ENCODE measurements at regions not wholly inside any gene's neighbourhood (a gene's known extent, or its start where the extent isn't known, plus 50 kb on each side); places are given as distances from the start of the nearest gene placed in this dataset.

DNA sequence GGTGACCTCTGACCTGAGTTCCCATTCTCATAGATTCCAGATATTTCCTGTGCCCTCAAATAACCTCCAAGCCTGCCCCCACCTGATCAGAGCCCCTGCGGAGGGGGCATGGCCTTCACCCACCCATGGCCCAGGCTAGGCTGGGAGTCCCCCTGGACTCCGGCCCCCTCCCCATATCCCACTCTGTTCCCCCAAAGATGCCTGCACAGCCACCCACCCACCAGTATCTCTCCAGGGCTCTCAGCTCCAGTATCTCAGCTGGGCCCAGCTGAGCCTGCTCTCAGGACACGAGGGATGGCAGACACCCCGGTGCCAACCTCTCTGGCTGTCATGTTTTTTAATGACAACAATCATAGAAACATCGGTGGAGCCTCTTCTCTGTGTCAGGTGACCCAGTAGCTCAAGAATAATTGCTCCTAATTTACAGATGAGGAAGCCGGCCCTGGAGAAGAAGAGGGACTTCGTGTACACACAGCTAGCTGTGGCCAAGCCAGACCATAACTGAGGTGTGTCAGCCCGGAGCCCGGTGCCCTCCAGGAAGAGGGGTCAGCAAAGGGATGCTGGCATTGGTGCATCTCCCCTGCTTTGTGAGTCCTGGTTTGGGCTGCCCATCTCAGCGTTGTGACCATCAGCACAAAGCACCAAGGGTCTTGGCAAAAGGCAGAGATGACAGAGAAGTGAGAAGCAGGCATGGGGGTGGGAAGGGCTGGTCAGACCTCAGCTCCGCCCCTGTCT is 84.4 kb downstream of the SDC1 start:
- peaks cover 63% of the 10 kb centered on the region for H3K4me1 Mint-ChIP-seq (ENCODE audit: low read depth, unreplicated experiment)

DNA sequence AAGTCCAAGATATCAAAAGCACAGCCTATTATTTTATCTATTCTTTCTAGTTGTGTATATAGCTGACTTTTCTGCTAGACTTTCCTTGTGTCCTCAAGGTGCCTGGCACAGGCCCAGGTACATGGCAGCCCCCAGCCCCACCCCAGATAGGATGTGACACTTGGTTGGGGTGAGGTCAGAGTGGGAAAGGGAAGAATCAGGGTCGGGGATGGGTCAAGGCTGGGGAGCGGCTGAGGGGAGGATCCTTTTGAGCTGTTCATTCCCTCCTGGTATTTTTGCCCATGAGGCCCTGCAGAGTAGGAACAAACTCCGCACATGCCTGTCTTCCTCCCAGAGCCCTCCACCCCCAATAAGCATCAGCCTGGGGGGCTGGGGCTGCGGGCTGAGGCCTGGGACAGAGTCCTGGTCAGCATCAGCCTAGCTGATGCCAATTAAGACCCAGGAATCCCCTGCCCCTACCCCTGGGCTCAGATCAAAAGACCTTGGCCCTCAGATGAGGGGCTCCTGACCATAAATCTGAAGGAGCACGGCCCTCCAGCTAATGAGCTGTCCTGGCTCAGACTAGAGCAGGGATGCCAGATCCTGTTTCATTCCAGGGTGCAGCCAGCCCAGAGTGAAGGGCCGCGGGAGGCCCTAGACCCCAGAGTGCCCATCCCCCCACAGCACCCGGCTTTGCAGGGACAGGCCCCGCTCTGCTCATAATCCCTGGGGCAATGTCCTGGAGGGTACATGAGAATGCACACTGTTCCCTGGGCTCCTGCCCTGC is 85.3 kb downstream of the SDC1 start:
- no peaks in the 10 kb centered on the region for H3K27me3 Mint-ChIP-seq (ENCODE audit: unreplicated experiment)
- TF ChIP-seq, protein P1, sequence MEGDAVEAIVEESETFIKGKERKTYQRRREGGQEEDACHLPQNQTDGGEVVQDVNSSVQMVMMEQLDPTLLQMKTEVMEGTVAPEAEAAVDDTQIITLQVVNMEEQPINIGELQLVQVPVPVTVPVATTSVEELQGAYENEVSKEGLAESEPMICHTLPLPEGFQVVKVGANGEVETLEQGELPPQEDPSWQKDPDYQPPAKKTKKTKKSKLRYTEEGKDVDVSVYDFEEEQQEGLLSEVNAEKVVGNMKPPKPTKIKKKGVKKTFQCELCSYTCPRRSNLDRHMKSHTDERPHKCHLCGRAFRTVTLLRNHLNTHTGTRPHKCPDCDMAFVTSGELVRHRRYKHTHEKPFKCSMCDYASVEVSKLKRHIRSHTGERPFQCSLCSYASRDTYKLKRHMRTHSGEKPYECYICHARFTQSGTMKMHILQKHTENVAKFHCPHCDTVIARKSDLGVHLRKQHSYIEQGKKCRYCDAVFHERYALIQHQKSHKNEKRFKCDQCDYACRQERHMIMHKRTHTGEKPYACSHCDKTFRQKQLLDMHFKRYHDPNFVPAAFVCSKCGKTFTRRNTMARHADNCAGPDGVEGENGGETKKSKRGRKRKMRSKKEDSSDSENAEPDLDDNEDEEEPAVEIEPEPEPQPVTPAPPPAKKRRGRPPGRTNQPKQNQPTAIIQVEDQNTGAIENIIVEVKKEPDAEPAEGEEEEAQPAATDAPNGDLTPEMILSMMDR (IDR thresholded peaks at IDR 0.05; ENCODE audit: unreplicated experiment), result no peak
- intact Hi-C loops (cut with micrococcal nuclease; ENCODE audit: unreplicated experiment), result loop anchor here (5.0 kb wide), 1 partner anchor 88 kb away; the partner anchor contains the start of gene SDC1
- peak overlapping the region; percentile 6 for H3K27ac Mint-ChIP-seq (ENCODE audit: unreplicated experiment)
- H3K9me3 Mint-ChIP-seq (ENCODE audit: low read depth, unreplicated experiment), result no peaks in the 10 kb centered on the region
- DNase-seq, result no peak
- no peak overlapping the region for H3K4me3 Mint-ChIP-seq (ENCODE audit: low read depth, unreplicated experiment)
- H3K36me3 Mint-ChIP-seq (ENCODE audit: insufficient read depth, unreplicated experiment), result peaks cover 14% of the 10 kb centered on the region
- peaks cover 54% of the 10 kb centered on the region for H3K4me1 Mint-ChIP-seq (ENCODE audit: low read depth, unreplicated experiment)
- CTCF ChIA-PET, result interaction anchor here (1.7 kb wide), 1 partner anchor 34 kb away, joined by 6 read pairs; no protein-coding TSS in a partner anchor
- BruUV-seq (replicated peaks), result no TSS peak

More for the DNA sequence above, 84.4 kb downstream of the SDC1 start:
- DNase-seq, result no peak
- H3K4me3 Mint-ChIP-seq (ENCODE audit: low read depth, unreplicated experiment), result no peak overlapping the region
- no TSS peak for BruUV-seq (replicated peaks)
- H3K36me3 Mint-ChIP-seq (ENCODE audit: insufficient read depth, unreplicated experiment), result peaks cover 14% of the 10 kb centered on the region
- no peaks in the 10 kb centered on the region for H3K9me3 Mint-ChIP-seq (ENCODE audit: low read depth, unreplicated experiment)
- CTCF ChIA-PET, result interaction anchor here (1.3 kb wide), 1 partner anchor 51 kb away, joined by 6 read pairs; no protein-coding TSS in a partner anchor
- H3K27ac Mint-ChIP-seq (ENCODE audit: unreplicated experiment), result no peak overlapping the region
- TF ChIP-seq, protein P1 (IDR thresholded peaks at IDR 0.05; ENCODE audit: unreplicated experiment), result no peak
- intact Hi-C loops (cut with micrococcal nuclease; ENCODE audit: unreplicated experiment), result no loop called here
- H3K27me3 Mint-ChIP-seq (ENCODE audit: unreplicated experiment), result no peaks in the 10 kb centered on the region

DNA sequence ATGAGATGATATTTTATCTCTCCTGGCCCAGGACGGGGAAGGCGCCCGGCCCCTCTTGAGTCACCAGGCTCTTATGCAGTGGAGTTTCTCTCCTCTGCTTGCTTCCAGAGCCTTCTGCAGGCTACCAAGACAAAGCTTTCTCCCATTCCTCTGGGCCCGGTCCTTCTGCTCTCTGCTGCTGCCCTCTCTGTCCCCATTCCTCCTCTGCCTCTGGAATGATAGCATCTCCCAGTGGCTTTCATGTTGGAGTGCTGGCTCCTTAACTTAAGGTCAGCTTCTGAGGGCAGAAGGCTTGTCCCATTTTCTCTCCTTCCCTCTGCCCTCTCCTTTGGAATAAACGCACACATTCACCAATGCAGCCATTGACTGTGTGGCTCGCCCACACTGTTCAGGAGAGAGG is 86.2 kb downstream of the SDC1 start:
- CTCF ChIA-PET, result interaction anchor here (1.7 kb wide), 1 partner anchor 33 kb away, joined by 6 read pairs; no protein-coding TSS in a partner anchor
- Mint-ChIP-seq H3K27me3 (ENCODE audit: unreplicated experiment) (no peaks in the 10 kb centered on the region), H3K27ac (ENCODE audit: unreplicated experiment) (peak overlapping the region; percentile 6)

DNA sequence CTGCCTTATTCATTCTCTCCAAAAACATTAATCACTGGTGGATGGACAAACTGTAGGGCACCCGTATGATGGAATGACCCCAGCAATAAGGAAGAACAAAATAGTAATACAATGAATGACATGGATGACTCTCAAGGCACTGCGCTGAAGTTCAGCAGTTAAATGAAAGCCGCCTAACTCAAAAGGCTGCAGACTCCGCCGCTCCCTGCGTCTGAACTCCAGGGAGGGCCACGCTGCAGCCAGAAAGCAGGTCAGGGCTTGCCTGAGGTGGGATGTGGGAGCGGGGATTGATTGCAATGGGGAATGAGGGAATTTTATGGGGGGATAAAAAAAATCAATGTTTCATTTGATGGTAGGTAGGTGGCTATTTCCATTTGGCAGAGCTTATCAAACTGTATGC is 86.5 kb upstream of the LAPTM4A start:
- Mint-ChIP-seq H3K4me3 (ENCODE audit: low read depth, unreplicated experiment) (no peak overlapping the region), H3K27me3 (ENCODE audit: unreplicated experiment) (no peaks in the 10 kb centered on the region), H3K36me3 (ENCODE audit: insufficient read depth, unreplicated experiment) (peaks cover 8% of the 10 kb centered on the region), H3K27ac (ENCODE audit: unreplicated experiment) (no peak overlapping the region), H3K4me1 (ENCODE audit: low read depth, unreplicated experiment) (peaks cover 37% of the 10 kb centered on the region), H3K9me3 (ENCODE audit: low read depth, unreplicated experiment) (no peaks in the 10 kb centered on the region)
- intact Hi-C loops (cut with micrococcal nuclease; ENCODE audit: unreplicated experiment), result loop anchor here (5.0 kb wide), 1 partner anchor 89 kb away; the partner anchor contains the start of gene SDC1
- no TSS peak for BruUV-seq (replicated peaks)
- DNase-seq, result no peak
- TF ChIP-seq, protein P1 (IDR thresholded peaks at IDR 0.05; ENCODE audit: unreplicated experiment), result no peak
- CTCF ChIA-PET, result interaction anchor here (1.1 kb wide), 1 partner anchor 95 kb away, joined by 3 read pairs; no protein-coding TSS in a partner anchor

More for the DNA sequence above, 86.2 kb downstream of the SDC1 start:
- intact Hi-C loops (cut with micrococcal nuclease; ENCODE audit: unreplicated experiment), result loop anchor here (5.0 kb wide), 1 partner anchor 89 kb away; the partner anchor contains the start of gene SDC1
- H3K36me3 Mint-ChIP-seq (ENCODE audit: insufficient read depth, unreplicated experiment), result peaks cover 14% of the 10 kb centered on the region
- no peaks in the 10 kb centered on the region for H3K9me3 Mint-ChIP-seq (ENCODE audit: low read depth, unreplicated experiment)
- peaks cover 45% of the 10 kb centered on the region for H3K4me1 Mint-ChIP-seq (ENCODE audit: low read depth, unreplicated experiment)
- DNase-seq, result no peak
- TF ChIP-seq, protein P1 (IDR thresholded peaks at IDR 0.05; ENCODE audit: unreplicated experiment), result no peak
- H3K4me3 Mint-ChIP-seq (ENCODE audit: low read depth, unreplicated experiment), result no peak overlapping the region
- BruUV-seq (replicated peaks), result no TSS peak

All from Calu3 (cell line).